ENCODE measurements at regions not wholly inside any gene's neighbourhood (a gene's known extent, or its start where the extent isn't known, plus 50 kb on each side); places are given as distances from the start of the nearest gene placed in this dataset.
"Not testable (repeated sequence)": the region's sequence is repeated elsewhere in the genome, so short reads cannot be mapped to it uniquely, and the experiment has no call there.

GRCh38 chr18:42334931-42335330, 379.9 kb downstream of the PIK3C3 start:
- DNase-seq, result no peak

GRCh38 chr18:42336139-42336538, 381.1 kb downstream of the PIK3C3 start:
- no peak for DNase-seq

GRCh38 chr18:42337337-42337736, 382.3 kb downstream of the PIK3C3 start:
- not testable (repeated sequence) for DNase-seq

GRCh38 chr18:42338683-42339082, 383.6 kb downstream of the PIK3C3 start:
- no peak for DNase-seq

GRCh38 chr18:42339372-42339771, 384.3 kb downstream of the PIK3C3 start:
- no peak for DNase-seq

- DNase-seq, result no peak
These were observed 385.5 kb downstream of the PIK3C3 start for GRCh38 chr18:42340423-42341009.

- no peak for DNase-seq
These were observed 386.4 kb downstream of the PIK3C3 start for GRCh38 chr18:42341423-42341822.

- DNase-seq, result no peak
These were observed 393.7 kb downstream of the PIK3C3 start for GRCh38 chr18:42348722-42349121.

- DNase-seq, result no peak
These were observed 396.4 kb downstream of the PIK3C3 start for GRCh38 chr18:42351455-42351854.

GRCh38 chr18:42360716-42361115, 405.7 kb downstream of the PIK3C3 start:
- no peak for DNase-seq

- no peak for DNase-seq
These were observed 408.7 kb downstream of the PIK3C3 start for GRCh38 chr18:42363446-42364441.

- no peak for DNase-seq
These were observed 409.7 kb downstream of the PIK3C3 start for GRCh38 chr18:42364766-42365165.

- DNase-seq, result no peak
These were observed 410.6 kb downstream of the PIK3C3 start for GRCh38 chr18:42365591-42365990.

- no peak for DNase-seq
These were observed 418.6 kb downstream of the PIK3C3 start for GRCh38 chr18:42373584-42373983.

- DNase-seq, result no peak
These were observed 419.9 kb downstream of the PIK3C3 start for GRCh38 chr18:42374961-42375360.

GRCh38 chr18:42378854-42379253, 423.8 kb downstream of the PIK3C3 start:
- DNase-seq, result not testable (repeated sequence)

- DNase-seq, result not testable (repeated sequence)
These were observed 426.2 kb downstream of the PIK3C3 start for GRCh38 chr18:42381236-42381635.

- no peak for DNase-seq
These were observed 437.4 kb downstream of the PIK3C3 start for GRCh38 chr18:42392416-42392815.

GRCh38 chr18:42392926-42393325, 437.9 kb downstream of the PIK3C3 start:
- no peak for DNase-seq

- no peak for DNase-seq
These were observed 439.2 kb downstream of the PIK3C3 start for GRCh38 chr18:42394238-42394637.

- DNase-seq, result no peak
These were observed 446.2 kb downstream of the PIK3C3 start for GRCh38 chr18:42401131-42401673.

- DNase-seq, result no peak
These were observed 449.1 kb downstream of the PIK3C3 start for GRCh38 chr18:42404151-42404550.

GRCh38 chr18:42409005-42409404, 454.0 kb downstream of the PIK3C3 start:
- no peak for DNase-seq

GRCh38 chr18:42412281-42412680, 457.2 kb downstream of the PIK3C3 start:
- DNase-seq, result no peak
